ENCODE measurements at regions not wholly inside any gene's neighbourhood (a gene's known extent, or its start where the extent isn't known, plus 50 kb on each side); places are given as distances from the start of the nearest gene placed in this dataset.

GRCh38 chr1:232473900-232474299 is 156.0 kb downstream of the SIPA1L2 start:
- TF ChIP-seq CTCF (IDR thresholded peaks at IDR 0.05), result no peak
- TF ChIP-seq ZFX (IDR thresholded peaks at IDR 0.05; ENCODE audit: borderline replicate concordance), result no peak

Data from 22Rv1 (cell line).